ENCODE measurements at regions not wholly inside any gene's neighbourhood (a gene's known extent, or its start where the extent isn't known, plus 50 kb on each side); places are given as distances from the start of the nearest gene placed in this dataset.

DNA sequence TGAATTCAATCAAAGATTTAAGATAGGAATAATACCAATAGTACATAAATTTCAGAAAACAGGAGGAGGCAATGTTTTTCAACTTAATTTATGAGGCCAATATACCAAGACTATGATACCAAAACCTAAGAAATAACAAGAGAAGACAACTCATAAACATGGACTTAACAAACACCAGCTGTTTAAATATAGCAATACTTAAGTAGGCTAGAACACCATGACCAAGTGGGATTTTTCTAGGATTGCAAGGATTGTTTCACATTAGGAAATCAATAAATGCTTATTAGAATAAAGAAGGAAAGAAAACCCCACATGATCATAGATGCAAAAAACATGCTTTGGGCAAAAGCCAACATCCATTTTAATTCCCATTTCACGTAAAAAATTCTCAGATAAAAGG is 355.1 kb downstream of the EPM2A start:
- H3K4ac ChIP-seq (ENCODE audit: low read depth, low read length) = no peak overlapping the region
- H2BK120ac ChIP-seq (ENCODE audit: low read depth, low read length, poor library complexity, severe bottlenecking) = no peak overlapping the region
- Mint-ChIP-seq H3K4me3 (no peak overlapping the region), H3K36me3 (ENCODE audit: insufficient read depth in 1 of 3, low read depth in 3 of 3) (peaks cover 1 to 20% (median 8%) of the 10 kb centered on the region in 3 experiments; a peak in 6 of 7 replicates), H3K4me1 (no peaks in the 10 kb centered on the region), H3K27ac (no peak overlapping the region), H3K9me3 (peaks cover 5 to 14% of the 10 kb centered on the region in 2 experiments; a peak in 4 of 5 replicates), H3K27me3 (ENCODE audit: low read depth) (no peaks in the 10 kb centered on the region)
- no peak overlapping the region for H3K18ac ChIP-seq (ENCODE audit: insufficient read length, low read depth, low read length)
- no peak overlapping the region for H3K23ac ChIP-seq (ENCODE audit: insufficient read length, low read depth, low read length)
- no CpG with 5 or more reads among the region's 1 CpG for WGBS (ENCODE audit: extremely low coverage, insufficient read length, low lambda C conversion rate)
- H3K9me3 ChIP-seq (ENCODE audit: control insufficient read depth, low read depth, low read length) = no peaks in the 10 kb centered on the region
- TF ChIP-seq, protein P1, sequence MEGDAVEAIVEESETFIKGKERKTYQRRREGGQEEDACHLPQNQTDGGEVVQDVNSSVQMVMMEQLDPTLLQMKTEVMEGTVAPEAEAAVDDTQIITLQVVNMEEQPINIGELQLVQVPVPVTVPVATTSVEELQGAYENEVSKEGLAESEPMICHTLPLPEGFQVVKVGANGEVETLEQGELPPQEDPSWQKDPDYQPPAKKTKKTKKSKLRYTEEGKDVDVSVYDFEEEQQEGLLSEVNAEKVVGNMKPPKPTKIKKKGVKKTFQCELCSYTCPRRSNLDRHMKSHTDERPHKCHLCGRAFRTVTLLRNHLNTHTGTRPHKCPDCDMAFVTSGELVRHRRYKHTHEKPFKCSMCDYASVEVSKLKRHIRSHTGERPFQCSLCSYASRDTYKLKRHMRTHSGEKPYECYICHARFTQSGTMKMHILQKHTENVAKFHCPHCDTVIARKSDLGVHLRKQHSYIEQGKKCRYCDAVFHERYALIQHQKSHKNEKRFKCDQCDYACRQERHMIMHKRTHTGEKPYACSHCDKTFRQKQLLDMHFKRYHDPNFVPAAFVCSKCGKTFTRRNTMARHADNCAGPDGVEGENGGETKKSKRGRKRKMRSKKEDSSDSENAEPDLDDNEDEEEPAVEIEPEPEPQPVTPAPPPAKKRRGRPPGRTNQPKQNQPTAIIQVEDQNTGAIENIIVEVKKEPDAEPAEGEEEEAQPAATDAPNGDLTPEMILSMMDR (conservative IDR thresholded peaks at IDR 0.05) = no peak
- no peak overlapping the region for H2AK5ac ChIP-seq (ENCODE audit: insufficient read length, low read length)
- no peak overlapping the region for H2AFZ ChIP-seq (ENCODE audit: low read length)
- H4K91ac ChIP-seq (ENCODE audit: insufficient read length, low read depth, low read length) = no peak overlapping the region
- H4K8ac ChIP-seq (replicated peaks; ENCODE audit: insufficient read length, low read depth, low read length) = no peak overlapping the region
- no peaks in the 10 kb centered on the region for H3K27me3 ChIP-seq (ENCODE audit: insufficient read depth, low read length)
- H2BK20ac ChIP-seq (ENCODE audit: low read depth, low read length, poor library complexity, severe bottlenecking) = no peak overlapping the region
- no peaks in the 10 kb centered on the region for H4K20me1 ChIP-seq (ENCODE audit: control insufficient read depth, insufficient read depth, insufficient read length)
- H2BK5ac ChIP-seq (ENCODE audit: insufficient read length, low read length) = no peak overlapping the region
- H3K27ac ChIP-seq (ENCODE audit: insufficient read length, low read depth, low read length) = no peak overlapping the region
- H3K56ac ChIP-seq (ENCODE audit: insufficient read length, low read depth, low read length) = no peak overlapping the region
- H4K5ac ChIP-seq (ENCODE audit: insufficient read length, low read depth, low read length) = no peak overlapping the region
- H3K9ac ChIP-seq (ENCODE audit: extremely low read depth, insufficient read length, low read length) = no peak overlapping the region
- H3K79me2 ChIP-seq (ENCODE audit: insufficient read depth, low read length) = no peaks in the 10 kb centered on the region
- no peak overlapping the region for H3T11ph ChIP-seq (ENCODE audit: low read length)
- no peak overlapping the region for H2BK15ac ChIP-seq (ENCODE audit: low read depth, low read length)
- H2BK12ac ChIP-seq (ENCODE audit: insufficient read length, low read depth, low read length) = no peak overlapping the region
- no peaks in the 10 kb centered on the region for H3K79me1 ChIP-seq (ENCODE audit: insufficient read depth, low read depth, low read length, poor library complexity, severe bottlenecking)
- no peak for DNase-seq
- H3K23me2 ChIP-seq (ENCODE audit: insufficient read length, low read depth, low read length, poor library complexity, severe bottlenecking) = no peaks in the 10 kb centered on the region
- H3K4me2 ChIP-seq (ENCODE audit: insufficient read depth, insufficient read length, low read length) = no peak overlapping the region
- no peak overlapping the region for H3K14ac ChIP-seq (ENCODE audit: insufficient read depth, low read length)
- no peaks in the 10 kb centered on the region for H3K4me1 ChIP-seq (ENCODE audit: insufficient read depth, low read length)

Measured in H9 (cell line).